A673 (cell line): ENCODE measurements at regions not wholly inside any gene's neighbourhood (a gene's known extent, or its start where the extent isn't known, plus 50 kb on each side); places are given as distances from the start of the nearest gene placed in this dataset.

Source experiments
- BruUV-seq: library from RNA; stranded (reverse); fragments of 400-500 nt; replicated peaks from 2 replicates; lab custom pipeline; 2021; lab: Mats Ljungman, UMichigan
- CTCF ChIA-PET: fragments of 300-600 bp; sonication (Branson Sonifier 250); formaldehyde crosslinking; loops from one replicate; lab custom pipeline; 2022; ENCODE audit warnings: antibody characterized with exemption; lab: Charles Lee
- POLR2A ChIA-PET: fragments of 300-600 bp; sonication (Branson Sonifier 250); formaldehyde crosslinking; loops from one replicate; lab custom pipeline; 2022; ENCODE audit warnings: antibody characterized with exemption; ENCODE audit not compliant: low non-redundant PET; lab: Charles Lee
- DNase-seq: peaks from one replicate; pipeline ENCODE4 v3.0.0-alpha.2; 2015; ENCODE audit warnings: low spot score
- H3K27ac ChIP-seq: fragments of 200-600 bp; sonication (generic); 2 replicates; pipeline ENCODE4 v1.5.1; 2016; ENCODE audit warnings: mixed run types, low read depth, mild to moderate bottlenecking, mixed read lengths, antibody characterized with exemption, low read length; ENCODE audit not compliant: poor library complexity, severe bottlenecking
- H3K27me3 ChIP-seq: fragments of 200-600 bp; sonication (generic); replicated peaks from 2 replicates; pipeline ENCODE4 v1.6.1; 2017; ENCODE audit warnings: mixed run types, low read depth, mild to moderate bottlenecking, mixed read lengths, antibody characterized with exemption, low read length; ENCODE audit not compliant: insufficient read depth, poor library complexity
- H3K36me3 ChIP-seq: fragments of 200-600 bp; sonication (generic); 2 replicates; pipeline ENCODE4 v1.6.1; 2016; ENCODE audit warnings: mixed run types, mild to moderate bottlenecking, mixed read lengths, antibody characterized with exemption, low read length; ENCODE audit not compliant: insufficient read depth, poor library complexity, severe bottlenecking
- H3K4me1 ChIP-seq: fragments of 200-600 bp; sonication (generic); 2 replicates; pipeline ENCODE4 v1.6.1; 2017; ENCODE audit warnings: mixed run types, mild to moderate bottlenecking, mixed read lengths, antibody characterized with exemption, low read length; ENCODE audit not compliant: insufficient read depth, poor library complexity, severe bottlenecking
- H3K4me3 ChIP-seq: fragments of 200-600 bp; sonication (generic); 2 replicates; pipeline ENCODE4 v1.5.1; 2016; ENCODE audit warnings: low read depth, mixed run types, mild to moderate bottlenecking, mixed read lengths, low read length; ENCODE audit not compliant: poor library complexity, severe bottlenecking
- H3K9me3 ChIP-seq: fragments of 200-600 bp; sonication (generic); 2 replicates; pipeline ENCODE4 v1.6.1; 2016; ENCODE audit warnings: mixed run types, low read depth, mild to moderate bottlenecking, mixed read lengths, antibody characterized with exemption, low read length; ENCODE audit not compliant: poor library complexity, severe bottlenecking
- EZH2 ChIP-seq: fragments of 200-600 bp; sonication (generic); IDR thresholded peaks from 2 replicates; pipeline ENCODE4 v1.6.1; 2017; ENCODE audit warnings: borderline replicate concordance, low read depth, mild to moderate bottlenecking, mixed read lengths, antibody characterized with exemption, low read length; ENCODE audit not compliant: poor library complexity, severe bottlenecking
- intact Hi-C: fragments of 100-400 bp; cut with micrococcal nuclease; formaldehyde crosslinking; loops from one replicate; pipeline ENCODE4 v1.10.0; 2022; ENCODE audit not compliant: unreplicated experiment
- TF ChIP-seq, protein P1 (sequence below): fragments of 300-800, 200-600 bp; sonication (generic); conservative IDR thresholded peaks from 2 replicates; pipeline ENCODE4 v1.5.1; 2017; ENCODE audit warnings: low read depth, mild to moderate bottlenecking, antibody characterized with exemption, low read length, moderate library complexity, mixed read lengths

GRCh38 chr6:113358063-113358583 is 499.0 kb upstream of the MARCKS start:
- POLR2A ChIA-PET, result no interaction called here
- Histone ChIP-seq H3K4me1 (no peaks in the 10 kb centered on the region), H3K27me3 (no peaks in the 10 kb centered on the region), H3K27ac (no peak overlapping the region), H3K9me3 (no peaks in the 10 kb centered on the region), H3K4me3 (no peak overlapping the region), H3K36me3 (no peaks in the 10 kb centered on the region)
- CTCF ChIA-PET, result no interaction called here
- intact Hi-C loops, result no loop called here
- DNase-seq, result no peak
- TF ChIP-seq, protein P1, sequence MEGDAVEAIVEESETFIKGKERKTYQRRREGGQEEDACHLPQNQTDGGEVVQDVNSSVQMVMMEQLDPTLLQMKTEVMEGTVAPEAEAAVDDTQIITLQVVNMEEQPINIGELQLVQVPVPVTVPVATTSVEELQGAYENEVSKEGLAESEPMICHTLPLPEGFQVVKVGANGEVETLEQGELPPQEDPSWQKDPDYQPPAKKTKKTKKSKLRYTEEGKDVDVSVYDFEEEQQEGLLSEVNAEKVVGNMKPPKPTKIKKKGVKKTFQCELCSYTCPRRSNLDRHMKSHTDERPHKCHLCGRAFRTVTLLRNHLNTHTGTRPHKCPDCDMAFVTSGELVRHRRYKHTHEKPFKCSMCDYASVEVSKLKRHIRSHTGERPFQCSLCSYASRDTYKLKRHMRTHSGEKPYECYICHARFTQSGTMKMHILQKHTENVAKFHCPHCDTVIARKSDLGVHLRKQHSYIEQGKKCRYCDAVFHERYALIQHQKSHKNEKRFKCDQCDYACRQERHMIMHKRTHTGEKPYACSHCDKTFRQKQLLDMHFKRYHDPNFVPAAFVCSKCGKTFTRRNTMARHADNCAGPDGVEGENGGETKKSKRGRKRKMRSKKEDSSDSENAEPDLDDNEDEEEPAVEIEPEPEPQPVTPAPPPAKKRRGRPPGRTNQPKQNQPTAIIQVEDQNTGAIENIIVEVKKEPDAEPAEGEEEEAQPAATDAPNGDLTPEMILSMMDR, result no peak
- no peak for TF ChIP-seq EZH2
- BruUV-seq, result no TSS peak

DNA sequence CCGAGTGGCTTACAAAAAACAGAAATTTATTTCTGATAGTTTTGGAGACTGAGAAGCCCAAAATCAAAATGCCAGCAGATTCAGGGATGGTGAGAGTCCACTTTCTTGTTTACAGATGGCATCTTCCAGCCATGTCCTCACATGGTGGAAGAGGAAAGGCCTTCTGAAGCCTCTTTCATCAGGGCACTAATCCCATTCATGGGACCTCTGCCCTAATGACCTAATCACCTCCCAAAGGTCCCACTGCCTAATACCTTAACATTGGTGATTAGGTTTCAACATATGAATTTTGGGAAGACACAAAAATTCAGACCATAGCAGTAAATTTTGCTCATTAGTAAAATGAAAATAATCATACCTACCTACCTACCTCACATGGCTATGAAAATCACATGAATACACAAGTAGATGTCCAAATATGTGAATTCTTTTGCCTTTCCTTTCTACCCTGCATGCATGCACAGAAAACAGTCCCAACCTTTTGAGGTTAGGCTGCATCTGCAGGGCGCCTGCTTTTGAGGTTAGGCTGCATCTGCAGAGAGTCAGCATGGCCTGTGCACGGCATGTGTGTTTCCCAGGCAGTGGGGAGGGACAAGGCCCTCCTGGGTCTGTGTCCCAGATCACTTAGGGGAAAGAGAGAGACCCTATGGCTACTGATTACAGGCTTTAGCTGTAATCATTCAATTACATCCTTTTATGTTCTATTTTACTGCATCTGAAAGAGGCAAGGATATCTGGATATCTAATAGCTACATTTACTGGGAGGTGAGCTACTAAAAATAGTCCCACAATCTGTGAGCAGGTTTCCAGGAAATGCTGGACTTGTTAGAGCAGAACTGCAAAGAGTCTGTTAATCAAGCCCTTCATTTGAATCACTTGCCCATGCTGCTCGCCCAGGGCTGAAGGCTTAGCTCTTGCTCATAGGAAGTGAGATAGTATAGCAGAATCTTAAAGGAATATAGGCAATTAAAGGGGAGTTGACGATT is 497.7 kb upstream of the MARCKS start:
- DNase-seq, result no peak
- Histone ChIP-seq H3K9me3 (no peaks in the 10 kb centered on the region), H3K27me3 (no peaks in the 10 kb centered on the region), H3K36me3 (no peaks in the 10 kb centered on the region), H3K4me1 (no peaks in the 10 kb centered on the region), H3K4me3 (no peak overlapping the region), H3K27ac (no peak overlapping the region)
- ChIA-PET CTCF (no interaction called here), POLR2A (no interaction called here)
- no peak for TF ChIP-seq EZH2
- TF ChIP-seq, protein P1, result no peak
- intact Hi-C loops, result no loop called here
- no TSS peak for BruUV-seq

DNA sequence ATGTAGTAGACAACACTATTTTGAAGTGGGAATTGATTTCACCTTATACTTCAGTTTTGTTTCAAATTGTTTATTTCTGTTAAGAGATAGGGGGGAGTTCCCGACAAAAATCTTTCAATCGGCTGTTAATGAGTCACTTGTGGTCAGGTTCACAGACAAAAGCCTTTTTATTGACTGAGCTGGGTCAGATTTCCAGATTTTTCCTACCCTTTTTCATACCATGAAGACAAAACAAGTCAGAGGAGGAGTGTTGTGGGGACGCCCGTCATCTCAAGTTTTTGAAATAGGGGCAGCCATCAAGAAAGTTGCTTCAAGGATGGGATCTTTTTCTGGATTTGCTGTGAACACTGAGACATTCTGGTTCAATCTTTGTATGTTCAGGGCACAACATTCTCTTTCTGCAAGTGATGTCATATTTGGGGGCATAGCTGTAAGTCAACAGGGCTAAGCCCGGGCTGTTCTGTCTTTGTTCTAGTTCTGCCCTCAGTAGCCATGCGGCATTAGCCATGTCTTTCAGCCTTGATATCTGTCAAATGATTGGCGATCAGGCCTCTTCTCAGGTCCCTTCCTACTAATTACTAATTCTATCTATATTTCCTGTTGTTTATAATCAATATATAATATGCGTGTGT is 496.0 kb upstream of the MARCKS start:
- no peak overlapping the region for H3K4me3 ChIP-seq
- no peaks in the 10 kb centered on the region for H3K27me3 ChIP-seq
- no peaks in the 10 kb centered on the region for H3K9me3 ChIP-seq
- TF ChIP-seq, protein P1, result no peak
- no peak for TF ChIP-seq EZH2
- no peak for DNase-seq
- intact Hi-C loops, result no loop called here
- ChIA-PET CTCF (no interaction called here), POLR2A (no interaction called here)
- no peaks in the 10 kb centered on the region for H3K36me3 ChIP-seq
- H3K27ac ChIP-seq, result no peak overlapping the region
- BruUV-seq, result no TSS peak
- H3K4me1 ChIP-seq, result no peaks in the 10 kb centered on the region
